Inflammatory macrophage treated with lipopolysaccharide for 1 hour (primary cell): ENCODE measurements at regions not wholly inside any gene's neighbourhood (a gene's known extent, or its start where the extent isn't known, plus 50 kb on each side); places are given as distances from the start of the nearest gene placed in this dataset.
A peak's percentile ranks its signal among the peaks of the same experiment; 100 is the strongest.
"Not testable (repeated sequence)": the region's sequence is repeated elsewhere in the genome, so short reads cannot be mapped to it uniquely, and the experiment has no call there.

Experiments used
- DNase-seq, 2 donors: peaks; one replicate each; pipeline ENCODE4 v3.0.0-alpha.2; 2020 to 2022

DNA sequence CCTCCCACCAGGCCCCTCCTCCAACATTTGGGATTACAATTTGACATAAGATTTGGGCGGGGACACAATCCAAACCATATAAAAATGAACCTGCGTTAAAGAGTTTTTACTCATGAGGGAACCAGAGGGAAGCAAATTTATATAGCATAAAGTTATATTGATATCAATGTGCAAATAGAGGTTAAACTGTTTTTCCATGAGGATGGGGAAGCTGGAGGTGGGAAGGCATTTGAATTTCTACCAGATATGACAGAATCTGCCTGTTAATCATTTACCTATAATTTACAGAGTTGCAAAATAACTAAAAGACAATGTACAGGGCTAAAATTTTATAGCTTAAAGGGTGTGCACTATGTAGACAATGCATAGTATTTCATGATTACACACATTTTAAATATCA lies 322.0 kb upstream of the FKBP1C start:
- no peak for DNase-seq

DNA sequence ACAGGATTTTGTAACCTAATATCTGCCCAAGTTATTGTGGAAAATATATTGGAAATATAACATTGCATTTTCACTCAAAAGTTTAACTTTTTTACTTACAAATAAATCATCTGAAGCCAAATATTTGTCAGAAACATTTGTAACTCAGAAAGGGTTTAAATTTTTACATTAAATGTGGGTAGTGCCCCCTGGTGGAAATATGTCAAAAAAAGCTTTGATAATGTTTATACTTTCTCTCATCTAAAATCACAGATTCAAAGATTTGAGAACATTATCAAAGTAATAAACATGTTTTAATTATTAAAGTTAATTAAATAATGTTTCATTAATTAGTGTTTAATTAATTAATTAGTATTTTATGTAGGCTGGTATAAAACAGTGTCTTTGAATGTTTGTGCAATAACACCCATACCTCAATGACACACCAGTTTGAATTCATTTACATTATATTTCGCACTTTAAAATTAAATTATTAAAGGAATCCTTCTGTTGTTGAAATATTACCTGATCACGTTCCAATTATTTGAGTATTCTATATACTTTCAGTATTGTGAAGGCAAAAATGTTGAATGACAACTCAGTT lies 320.1 kb upstream of the FKBP1C start:
- peak in 1 of 2 donors; percentile 26 for DNase-seq

DNA sequence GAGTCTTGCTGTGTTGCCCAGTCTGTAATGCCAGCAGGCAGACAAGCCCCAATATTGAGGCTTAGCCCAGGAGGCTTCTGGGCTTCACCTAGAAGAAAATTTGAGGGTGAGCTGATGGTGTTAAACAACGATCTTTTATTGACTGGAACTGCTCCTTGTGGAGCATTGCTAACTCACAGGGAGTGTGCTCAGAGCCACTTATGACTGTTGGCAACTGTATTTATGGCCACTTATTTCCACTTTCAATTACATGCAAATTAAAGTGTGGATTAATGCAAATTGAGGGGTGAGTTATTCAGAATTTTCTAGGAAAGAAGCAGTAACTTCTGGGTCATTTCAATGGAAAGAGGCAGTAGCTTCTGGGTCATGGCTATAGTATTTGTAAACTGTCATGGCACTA lies 317.2 kb upstream of the FKBP1C start:
- no peak for DNase-seq

DNA sequence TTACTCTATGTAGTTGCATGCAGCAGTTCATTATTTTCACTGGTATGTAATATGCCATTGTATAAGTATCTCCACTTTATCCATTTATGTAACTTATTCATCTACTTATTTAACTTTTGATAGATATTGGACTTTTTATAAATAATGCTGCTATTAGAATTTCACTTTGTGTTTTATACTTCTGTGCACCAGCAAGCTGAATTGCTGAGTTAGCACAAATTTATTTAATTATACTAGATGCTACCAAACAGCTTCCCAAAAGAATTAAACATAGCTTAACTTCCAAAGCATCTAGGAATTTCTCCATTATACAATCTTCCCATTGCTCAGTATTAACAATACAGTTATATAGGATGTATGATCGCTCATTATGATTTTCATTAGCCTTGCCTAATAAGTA lies 308.0 kb upstream of the FKBP1C start:
- no peak for DNase-seq

DNA sequence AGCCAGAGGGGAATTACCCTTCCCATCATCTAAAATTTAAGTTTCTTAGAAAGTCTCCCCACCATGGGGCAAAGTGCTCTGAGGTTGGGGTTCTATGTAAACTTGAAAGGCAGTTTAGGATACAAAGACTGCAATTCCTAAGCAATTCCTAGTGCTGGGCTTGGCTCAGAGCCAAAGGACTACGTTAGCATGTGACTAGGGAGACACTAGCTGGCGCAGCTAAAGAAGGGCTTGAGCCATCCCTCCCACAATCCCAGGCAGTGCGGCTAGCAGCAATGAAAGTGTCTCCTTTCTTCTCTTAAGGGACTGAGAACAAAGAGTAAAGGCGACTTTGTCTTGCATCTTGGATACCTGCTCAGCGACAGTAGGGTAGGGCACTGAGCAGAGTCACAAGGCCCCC lies 306.6 kb upstream of the FKBP1C start:
- no peak for DNase-seq

DNA sequence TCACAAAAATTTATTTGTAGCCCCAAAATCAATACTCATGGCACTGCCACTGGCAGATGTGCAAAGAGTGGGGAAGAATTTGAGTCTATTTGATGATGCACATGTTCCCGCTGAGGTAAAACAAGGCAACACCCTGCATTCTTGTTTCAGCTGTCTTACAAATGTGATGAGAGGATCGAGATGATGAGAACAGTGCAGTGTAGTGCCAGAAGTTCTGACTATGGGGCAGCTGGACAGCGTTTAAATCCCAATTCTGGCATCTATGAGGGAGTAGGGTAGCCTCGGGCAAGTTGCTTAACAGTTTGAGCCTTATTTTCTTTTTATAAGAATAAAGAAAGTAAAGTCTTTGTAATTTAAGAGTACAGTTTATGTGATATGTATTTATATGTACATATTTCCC lies 296.7 kb upstream of the FKBP1C start:
- no peak for DNase-seq

DNA sequence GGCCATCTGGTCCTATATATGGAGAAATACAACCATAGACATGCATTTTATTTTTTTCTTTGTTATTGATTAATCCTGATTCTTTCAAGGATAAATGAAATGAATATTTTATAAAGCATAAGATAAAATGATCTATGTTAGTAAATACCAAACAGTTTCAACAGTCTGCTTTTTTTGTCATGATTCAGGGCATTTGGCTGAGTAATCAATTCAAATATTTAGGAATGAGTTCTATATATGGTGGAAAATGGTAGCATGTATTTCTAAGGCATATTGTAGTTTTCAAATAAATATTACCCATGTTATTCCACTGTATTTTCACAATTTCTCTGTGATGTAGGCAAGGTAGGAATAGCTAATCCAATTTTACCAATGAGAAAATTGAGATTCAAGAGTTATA lies 287.5 kb upstream of the FKBP1C start:
- DNase-seq, result no peak

DNA sequence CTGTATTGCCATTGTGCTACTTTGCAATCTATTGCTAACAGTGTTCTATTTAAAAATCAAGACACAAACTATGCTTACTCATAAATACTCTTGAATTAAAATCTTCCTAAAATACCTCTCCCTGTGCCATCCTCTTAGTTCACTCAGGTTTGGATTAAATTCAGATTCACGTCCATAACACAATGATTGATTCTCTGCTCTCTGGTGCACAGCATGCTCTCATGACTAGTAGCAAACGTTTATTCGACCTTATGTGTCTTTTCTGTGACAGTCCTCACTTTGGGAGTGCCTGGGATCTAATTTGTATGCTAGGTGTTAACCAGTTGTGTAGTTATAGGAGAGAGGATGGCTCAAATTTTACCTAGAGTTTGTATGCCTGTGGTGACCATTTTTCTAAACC lies 270.4 kb upstream of the FKBP1C start:
- no peak for DNase-seq

DNA sequence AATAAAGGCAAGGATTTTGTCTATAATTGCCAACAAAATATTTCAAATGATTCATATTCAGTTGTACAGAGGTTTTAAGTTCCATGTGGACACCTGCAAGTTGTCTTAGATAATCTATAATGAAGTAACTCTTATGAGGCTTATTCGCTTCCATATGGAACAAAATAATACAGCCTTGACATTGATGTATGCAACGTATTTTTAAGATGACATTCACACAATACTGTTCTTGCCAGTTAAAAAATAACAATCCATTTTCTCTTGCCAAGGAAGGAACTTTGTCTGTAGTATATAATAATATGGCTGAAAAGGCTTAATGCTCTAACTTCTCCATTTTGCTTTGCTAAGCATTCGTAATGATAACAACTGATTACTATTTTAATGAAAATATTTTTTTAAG lies 269.3 kb upstream of the FKBP1C start:
- DNase-seq, result no peak

DNA sequence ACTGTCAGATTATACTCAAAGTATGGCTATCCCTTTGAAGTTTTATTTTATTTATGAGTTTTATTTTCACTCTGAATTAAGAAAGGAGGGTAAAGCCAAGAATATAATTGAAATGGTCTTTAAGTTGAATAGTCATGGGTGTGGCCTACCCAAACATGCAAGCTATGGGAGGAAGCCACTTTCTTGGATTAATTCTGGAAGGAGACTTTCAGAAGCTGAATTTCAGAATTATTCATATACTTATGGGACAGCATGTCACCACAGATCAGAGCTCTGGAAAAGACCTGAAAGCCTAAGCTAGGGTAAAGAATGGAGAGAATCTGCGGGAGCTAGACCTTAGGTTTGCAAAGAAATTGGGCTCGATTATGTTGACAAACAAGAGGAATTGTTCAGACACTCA lies 242.4 kb upstream of the FKBP1C start:
- no peak for DNase-seq

DNA sequence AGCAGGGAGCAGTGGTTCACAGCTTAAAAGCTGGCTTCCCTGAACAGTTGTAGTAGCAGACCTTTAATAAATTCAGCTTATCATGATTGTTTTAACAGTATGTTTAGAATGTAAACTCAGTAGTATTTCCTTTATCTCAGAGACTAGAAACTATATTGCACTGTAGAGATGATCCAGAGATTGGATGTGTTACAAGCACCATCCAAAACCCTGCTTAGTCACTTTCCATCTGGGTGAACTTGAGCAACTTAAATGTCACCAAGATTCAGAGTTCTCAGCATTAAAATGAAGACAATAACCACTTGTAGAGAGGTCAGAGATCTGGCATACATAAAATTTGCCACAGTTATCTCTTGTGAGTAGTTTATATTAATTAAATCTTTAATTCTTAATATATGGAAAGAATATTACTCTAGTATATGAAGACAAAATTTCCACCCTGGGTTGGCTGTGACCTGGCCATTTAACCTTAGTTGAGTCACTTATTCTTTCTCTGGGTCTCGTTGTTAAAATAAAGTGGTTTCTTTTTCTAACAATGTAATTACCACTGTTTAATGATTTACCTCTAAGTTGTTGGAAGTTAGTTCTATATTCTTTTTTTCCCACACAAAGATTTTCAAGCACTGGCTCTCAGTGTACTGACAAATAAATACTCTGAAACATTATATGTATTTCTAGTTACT lies 239.2 kb upstream of the FKBP1C start:
- no peak for DNase-seq

DNA sequence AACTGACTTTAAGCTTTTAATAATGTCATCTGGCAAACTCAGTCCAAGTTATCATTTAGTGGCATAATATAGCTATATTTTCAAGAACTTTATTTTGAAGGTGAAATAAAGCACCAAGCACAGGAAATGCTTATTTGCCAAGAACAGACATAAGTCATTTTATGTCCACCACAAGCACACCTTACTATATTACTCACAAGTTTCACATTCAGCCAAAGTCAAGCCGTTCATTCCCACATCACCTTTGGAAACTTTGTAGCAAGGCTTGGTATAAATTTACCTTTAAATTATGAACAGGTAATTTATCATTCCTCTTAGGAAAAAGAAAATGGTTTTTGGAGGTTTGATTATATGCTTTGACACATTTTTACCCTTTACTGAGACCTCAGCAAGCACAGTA lies 236.8 kb upstream of the FKBP1C start:
- no peak for DNase-seq

DNA sequence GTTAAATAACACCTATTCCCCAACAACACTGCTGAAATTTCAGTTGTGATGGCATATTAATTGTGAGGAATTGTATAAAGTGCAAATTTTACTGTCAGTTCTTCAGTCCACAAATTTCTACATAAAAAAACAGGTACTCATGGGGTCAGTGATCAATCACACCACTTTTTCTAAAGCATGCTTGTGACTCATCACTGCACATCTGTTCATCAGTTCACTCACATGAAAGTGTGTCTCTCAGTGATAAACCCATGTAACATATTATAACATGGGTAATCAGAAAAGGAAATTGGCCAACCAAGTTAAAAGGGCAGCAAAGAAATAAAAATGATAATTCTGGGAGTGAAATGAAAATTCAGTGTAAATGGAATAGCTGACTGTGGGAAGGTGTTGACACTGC lies 234.7 kb upstream of the FKBP1C start:
- DNase-seq, result no peak

DNA sequence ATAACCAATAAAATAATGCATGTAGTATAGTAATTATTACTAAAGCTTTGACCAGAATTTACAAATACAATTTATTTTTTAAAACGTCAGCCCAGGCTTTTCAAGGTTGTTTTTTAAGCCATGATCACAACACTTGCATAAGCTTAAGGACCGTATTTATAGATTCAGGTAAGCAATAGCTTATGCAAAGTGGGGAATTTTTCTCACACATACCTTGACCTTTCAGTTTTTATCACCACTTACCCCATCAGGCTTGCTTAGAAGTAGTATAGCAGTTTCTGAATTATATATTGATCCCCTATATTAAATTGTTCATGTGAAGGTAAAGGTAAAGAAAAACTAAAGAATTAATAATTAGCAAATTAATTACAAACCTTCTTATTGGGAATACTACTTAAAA lies 232.3 kb upstream of the FKBP1C start:
- no peak for DNase-seq

DNA sequence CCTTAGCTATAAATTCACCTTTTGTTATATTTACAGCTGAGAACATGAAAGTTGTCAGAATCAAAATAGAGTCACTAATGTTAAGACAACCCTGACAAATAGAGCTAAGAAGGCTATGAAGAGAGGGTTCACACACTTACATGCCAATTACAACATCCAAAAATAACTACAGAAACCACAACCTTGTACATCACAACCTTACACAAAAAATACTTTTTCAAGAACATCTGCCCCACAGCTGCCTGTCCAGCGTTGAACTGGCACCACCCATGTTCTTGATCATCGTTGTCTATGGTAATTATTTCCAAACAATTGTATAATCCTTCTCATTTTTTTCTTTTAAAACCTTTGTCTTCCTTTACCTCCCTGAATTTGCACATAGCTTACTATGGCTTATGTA lies 231.2 kb upstream of the FKBP1C start:
- no peak for DNase-seq

DNA sequence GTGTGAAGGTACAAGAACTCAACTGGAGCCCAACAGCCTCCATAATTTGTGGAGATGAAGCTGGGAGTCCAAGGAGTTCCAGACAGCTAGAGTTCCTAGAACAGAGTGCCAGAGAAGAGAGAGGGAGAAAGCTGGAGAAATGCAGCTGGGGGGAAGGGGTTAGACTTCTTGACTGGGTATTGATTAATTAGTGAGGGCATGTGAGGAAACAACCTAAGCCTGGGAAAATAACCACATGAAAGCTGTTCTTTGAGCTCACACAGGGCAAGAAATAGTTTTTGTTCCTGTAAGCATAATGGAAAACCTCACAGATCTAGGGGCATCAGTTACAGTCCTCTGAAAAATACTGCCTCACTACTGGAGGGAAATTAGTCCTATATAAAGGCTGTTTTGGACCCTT lies 230.5 kb upstream of the FKBP1C start:
- no peak for DNase-seq

DNA sequence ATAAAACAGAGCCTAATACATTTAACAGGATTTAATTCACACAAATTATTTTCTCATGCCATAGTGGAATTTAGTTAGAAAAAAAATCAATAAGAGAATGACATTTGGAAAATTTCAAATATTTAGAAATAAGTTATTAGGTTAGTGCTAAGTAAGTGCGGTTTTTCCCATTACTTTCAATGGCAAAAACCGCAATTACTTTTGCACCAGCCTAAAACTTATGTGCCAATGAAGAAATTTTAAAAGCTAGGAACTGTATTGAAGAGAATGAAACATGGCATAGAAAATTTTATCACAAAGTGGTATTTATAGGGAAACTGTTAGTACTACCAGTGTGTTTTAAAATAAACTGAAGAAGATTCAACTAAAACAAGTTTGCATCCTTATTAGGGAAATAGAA lies 228.3 kb upstream of the FKBP1C start:
- no peak for DNase-seq

DNA sequence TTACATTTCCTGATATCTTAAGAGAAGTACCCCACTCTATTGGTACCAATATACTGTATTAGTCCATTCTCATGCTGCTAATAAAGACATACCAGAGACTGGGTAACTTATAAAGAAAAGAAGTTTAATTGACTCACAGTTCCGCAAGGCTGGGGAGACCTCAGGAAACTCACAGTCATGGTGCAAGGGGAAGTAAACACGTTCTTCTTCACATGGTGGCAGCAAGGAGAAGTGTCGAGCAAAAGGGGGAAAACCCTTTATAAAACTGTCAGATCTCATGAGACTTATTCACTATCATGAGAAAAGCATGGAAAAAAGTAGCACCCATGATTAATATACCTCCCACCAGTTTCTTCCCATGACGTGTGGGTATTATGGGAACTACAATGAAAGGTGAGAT lies 219.6 kb upstream of the FKBP1C start:
- DNase-seq, result not testable (repeated sequence)

DNA sequence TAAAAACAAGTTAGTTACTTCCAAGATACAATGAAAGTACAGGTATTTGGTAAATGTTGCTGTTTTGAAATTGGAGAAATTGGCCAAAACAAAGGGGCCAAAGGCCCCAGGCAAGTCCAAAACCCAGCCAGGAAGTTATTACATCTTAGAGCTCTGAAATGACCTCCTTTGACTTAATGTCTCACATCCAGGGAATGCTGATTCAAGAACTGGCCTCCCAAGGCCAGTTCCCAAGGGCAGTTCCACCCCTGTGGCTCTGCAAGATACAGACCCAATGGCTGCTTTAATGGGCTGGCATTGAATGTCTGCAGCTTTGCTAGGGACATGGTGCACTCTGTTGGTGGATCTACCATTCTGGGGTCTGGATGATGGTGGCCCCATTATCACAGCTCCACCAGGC lies 217.3 kb upstream of the FKBP1C start:
- no peak for DNase-seq

DNA sequence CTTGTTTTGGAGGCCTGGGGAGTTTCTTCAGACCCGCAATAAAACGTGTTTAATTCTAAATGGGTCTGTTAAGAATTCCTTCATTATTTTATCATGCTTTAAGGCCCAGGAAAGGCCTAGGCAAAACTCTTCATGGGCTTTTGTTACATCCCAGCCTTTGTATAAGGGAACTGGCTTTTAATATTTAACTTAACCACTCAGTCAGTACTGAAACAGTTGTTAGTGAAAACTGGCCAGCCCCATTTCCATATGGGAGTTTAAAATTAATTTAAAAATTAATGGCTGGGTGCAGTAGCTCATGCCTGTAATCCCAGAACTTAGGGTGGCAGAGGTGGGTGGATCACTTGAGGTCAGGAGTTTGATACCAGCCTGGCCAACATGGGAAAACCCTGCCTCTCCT lies 213.2 kb upstream of the FKBP1C start:
- DNase-seq, result no peak

DNA sequence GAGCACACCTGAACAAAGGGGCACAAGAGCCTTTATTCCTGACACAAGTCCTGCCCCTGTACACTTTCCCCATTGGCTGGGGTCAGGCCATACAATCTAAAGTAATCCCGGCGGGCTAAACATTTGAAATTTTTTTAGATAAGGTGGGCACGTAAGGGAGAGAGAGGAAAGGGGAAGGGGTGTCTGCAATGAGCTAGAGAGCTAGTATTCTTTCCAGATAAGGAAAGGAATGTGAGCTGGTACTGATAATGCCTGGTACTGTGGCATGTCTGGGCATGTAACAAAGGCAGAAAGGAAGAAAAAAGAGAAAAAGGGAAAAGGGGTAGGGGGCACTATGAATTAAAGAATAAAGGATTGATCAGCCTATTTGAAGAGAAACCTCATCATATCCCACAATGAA lies 212.0 kb upstream of the FKBP1C start:
- DNase-seq, result not testable (repeated sequence)

DNA sequence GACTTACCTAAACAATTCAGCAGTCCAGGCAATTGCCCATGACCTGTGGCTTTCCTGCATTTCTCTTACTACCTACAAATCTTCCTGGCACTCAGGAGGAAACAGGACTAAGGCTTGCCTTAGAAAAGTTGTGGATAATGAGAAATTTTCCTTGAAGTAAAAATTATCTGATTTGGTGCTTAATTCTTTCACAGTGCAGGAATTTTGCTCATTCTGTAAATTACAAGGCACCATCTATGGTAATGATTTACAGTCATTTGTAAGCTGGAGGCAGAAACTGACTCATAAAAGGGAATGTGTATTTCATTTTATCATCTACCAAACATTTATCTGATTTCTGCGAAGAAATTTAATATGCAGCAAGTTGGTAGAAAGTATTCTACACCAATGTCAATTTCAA lies 211.5 kb upstream of the FKBP1C start:
- DNase-seq, result no peak

DNA sequence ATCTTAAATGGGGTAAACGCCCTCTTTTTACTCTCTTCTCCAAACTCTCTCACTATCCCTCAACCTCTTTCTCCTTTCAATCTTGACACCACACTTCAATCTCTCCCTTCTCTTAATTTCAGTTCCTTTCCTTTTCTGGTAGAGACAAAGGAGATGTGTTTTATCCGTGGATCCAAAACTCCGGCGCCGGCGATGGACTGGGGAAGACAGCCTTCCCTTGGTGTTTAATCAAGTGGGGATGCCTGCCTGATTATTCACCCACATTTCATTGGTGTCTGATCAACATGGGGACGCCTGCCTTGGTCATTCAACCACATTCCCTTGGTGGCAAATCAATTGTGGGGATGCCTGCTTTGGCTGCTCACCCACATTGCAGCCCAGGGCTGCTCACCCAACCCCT lies 205.3 kb upstream of the FKBP1C start:
- not testable (repeated sequence) for DNase-seq

DNA sequence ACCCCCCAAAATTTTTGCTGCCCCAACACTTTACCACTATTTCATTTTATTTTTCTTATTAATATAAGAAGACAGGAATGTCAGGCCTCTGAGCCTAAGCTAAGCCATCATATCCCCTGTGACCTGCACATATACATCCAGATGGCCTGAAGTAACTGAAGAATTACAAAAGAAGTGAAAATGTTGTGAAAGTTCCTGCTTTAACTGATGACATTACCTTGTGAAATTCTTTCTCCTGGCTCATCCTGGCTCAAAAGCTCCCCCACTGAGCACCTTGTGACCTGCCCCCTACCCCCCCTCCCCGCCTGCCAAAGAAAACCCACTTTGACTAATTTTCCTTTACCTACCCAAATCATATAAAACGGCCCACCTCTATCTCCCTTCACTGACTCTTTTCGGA lies 200.3 kb upstream of the FKBP1C start:
- DNase-seq, result not testable (repeated sequence)

DNA sequence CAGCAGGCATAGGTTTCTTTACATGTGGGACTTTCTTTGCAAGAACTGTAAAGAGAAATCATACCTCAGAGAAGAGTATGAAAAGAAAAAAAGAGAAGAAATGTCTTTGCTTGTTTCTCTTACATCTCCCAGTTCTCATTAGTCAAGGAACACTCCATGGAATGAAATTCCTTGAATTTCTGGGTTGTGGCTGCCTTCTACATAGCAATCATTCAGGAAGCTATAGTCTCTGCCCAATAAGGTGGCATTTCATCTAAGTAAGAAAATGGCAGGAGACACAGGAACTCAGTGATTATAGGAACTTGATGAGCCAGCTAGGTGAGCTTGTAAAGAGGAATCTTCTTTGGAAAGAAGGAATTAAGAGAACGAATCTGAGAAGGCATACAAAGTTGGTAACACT lies 197.0 kb upstream of the FKBP1C start:
- no peak for DNase-seq
